Rectal smooth muscle tissue (tissue), 1 donor: ENCODE measurements at regions not wholly inside any gene's neighbourhood (a gene's known extent, or its start where the extent isn't known, plus 50 kb on each side); places are given as distances from the start of the nearest gene placed in this dataset.
"Not testable (repeated sequence)": the region's sequence is repeated elsewhere in the genome, so short reads cannot be mapped to it uniquely, and the experiment has no call there.

Experiments
- H3K27ac ChIP-seq: one replicate; pipeline ENCODE4 v1.7.0; 2013; ENCODE audit warnings: low read depth, low read length, inconsistent platforms
- H3K27me3 ChIP-seq: one replicate; pipeline ENCODE4 v1.7.0; 2013; ENCODE audit warnings: low read length; ENCODE audit not compliant: control insufficient read depth, insufficient read depth
- H3K36me3 ChIP-seq: one replicate; pipeline ENCODE4 v1.7.0; 2013; ENCODE audit warnings: low read length; ENCODE audit not compliant: control insufficient read depth, insufficient read depth
- H3K4me1 ChIP-seq: one replicate; pipeline ENCODE4 v1.7.0; 2013; ENCODE audit warnings: low read length; ENCODE audit not compliant: control insufficient read depth, insufficient read depth
- H3K4me3 ChIP-seq: one replicate; pipeline ENCODE4 v1.7.0; 2013; ENCODE audit warnings: low read length
- H3K9ac ChIP-seq: one replicate; pipeline ENCODE4 v1.7.0; 2013; ENCODE audit warnings: low read length

DNA sequence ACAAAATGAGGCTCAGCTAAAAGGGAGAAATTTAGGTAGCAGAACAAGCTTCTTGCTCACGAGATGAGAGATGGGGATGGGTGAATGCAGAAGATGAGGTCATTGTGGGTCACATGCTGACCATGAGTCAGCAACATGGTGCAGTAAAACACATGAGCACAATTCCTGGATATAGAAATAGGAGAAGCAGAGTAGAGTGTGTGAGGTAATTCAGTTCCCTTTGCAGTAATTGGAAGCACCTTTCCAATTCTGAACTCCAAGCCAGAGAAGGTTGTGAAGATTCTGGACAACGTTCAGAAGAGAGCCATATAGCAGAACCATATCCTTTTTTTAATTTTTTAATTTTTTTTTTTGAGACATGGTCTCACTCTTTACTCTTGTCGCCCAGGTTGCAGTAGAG is 62.0 kb upstream of the LMNTD1 start:
- H3K27ac ChIP-seq: no peak overlapping the region

DNA sequence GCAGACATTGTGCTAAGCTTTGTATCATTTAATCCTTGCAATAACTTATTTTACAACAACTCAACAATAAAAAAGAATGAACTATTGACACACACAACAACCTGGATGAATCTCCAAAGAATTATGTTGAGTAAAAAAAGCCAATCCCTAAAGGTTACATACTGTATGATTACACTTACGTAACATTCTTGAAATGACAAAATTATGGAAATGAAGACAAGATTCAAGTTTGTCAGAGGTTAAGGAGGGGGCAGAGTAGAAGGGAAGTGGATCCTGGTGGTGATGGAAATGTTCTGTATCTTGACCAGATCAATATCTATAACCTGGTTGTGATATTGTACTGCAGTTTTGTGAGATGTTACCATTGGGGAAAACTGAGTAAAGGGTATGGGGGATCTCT is 63.2 kb upstream of the LMNTD1 start:
- H3K36me3 ChIP-seq: no peaks in the 10 kb centered on the region
- H3K27me3 ChIP-seq: no peaks in the 10 kb centered on the region
- H3K4me1 ChIP-seq: no peaks in the 10 kb centered on the region
- H3K9ac ChIP-seq: no peak overlapping the region
- H3K4me3 ChIP-seq: no peak overlapping the region
- H3K27ac ChIP-seq: no peak overlapping the region

More for the DNA sequence above, 62.0 kb upstream of the LMNTD1 start:
- H3K4me3 ChIP-seq: no peak overlapping the region
- H3K36me3 ChIP-seq: no peaks in the 10 kb centered on the region
- no peak overlapping the region for H3K9ac ChIP-seq
- H3K4me1 ChIP-seq: no peaks in the 10 kb centered on the region
- H3K27me3 ChIP-seq: no peaks in the 10 kb centered on the region

DNA sequence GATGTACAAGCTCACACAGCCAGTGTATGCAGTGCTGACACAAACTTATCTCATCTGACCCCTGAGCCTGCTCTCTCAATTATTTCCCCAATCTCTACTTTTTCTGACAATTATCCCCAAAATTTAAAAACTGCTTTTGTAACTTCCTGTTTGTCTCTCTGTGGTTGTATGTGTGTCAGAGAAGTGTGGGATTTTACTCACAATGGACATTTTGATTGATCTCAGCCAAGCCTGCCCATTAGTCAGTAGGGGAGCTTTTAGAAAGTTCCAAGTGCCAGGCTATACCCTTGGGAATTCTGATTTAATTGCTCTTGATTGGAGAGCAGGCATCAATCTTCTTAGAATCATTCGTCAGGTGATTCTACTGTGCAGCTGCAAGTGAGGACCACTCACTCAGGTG is 64.9 kb upstream of the LMNTD1 start:
- Histone ChIP-seq H3K4me1 (no peaks in the 10 kb centered on the region), H3K36me3 (no peaks in the 10 kb centered on the region), H3K27me3 (no peaks in the 10 kb centered on the region), H3K9ac (no peak overlapping the region), H3K4me3 (no peak overlapping the region), H3K27ac (no peak overlapping the region)

DNA sequence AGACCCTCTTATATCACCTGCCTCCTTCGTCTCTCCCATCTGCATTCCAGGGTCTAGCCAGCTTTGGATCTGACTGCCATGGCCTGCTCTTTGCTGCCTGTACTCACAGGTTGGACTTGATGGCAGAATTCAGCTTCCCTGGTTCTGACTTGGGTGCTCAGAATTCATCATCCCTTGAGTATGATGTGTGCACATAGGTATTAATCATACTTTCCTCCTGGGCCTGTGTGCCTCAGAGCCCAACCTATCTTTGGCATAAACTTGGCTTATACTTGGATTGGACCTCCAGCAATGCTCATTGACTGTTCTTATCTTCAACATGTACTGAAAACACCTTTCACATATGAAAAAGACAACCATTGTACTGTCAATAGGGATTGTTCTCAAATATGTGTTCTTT is 70.7 kb upstream of the LMNTD1 start:
- H3K36me3 ChIP-seq: no peaks in the 10 kb centered on the region
- no peak overlapping the region for H3K27ac ChIP-seq
- H3K4me3 ChIP-seq: no peak overlapping the region
- H3K4me1 ChIP-seq: no peaks in the 10 kb centered on the region
- no peak overlapping the region for H3K9ac ChIP-seq
- no peaks in the 10 kb centered on the region for H3K27me3 ChIP-seq

DNA sequence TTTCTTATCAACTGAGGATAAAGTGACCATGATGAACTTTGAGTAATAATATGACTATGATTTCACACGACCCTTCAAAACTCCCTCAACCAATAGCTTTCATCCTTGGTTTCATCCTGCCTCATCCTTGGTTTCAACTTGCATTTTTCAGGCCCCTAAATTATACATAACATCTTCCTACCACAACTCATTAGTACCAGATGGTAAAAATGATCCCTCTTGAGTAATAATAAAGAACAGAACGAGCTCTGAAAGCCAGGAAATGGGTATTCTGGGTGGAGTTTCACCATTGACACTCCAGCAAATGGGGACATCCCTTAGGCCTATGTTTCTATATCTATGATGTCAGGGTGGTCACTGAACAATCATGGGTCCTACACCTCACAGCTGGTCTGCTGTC is 72.1 kb upstream of the LMNTD1 start:
- no peak overlapping the region for H3K27ac ChIP-seq
- H3K9ac ChIP-seq: no peak overlapping the region
- no peaks in the 10 kb centered on the region for H3K4me1 ChIP-seq
- no peaks in the 10 kb centered on the region for H3K36me3 ChIP-seq
- no peak overlapping the region for H3K4me3 ChIP-seq
- no peaks in the 10 kb centered on the region for H3K27me3 ChIP-seq

DNA sequence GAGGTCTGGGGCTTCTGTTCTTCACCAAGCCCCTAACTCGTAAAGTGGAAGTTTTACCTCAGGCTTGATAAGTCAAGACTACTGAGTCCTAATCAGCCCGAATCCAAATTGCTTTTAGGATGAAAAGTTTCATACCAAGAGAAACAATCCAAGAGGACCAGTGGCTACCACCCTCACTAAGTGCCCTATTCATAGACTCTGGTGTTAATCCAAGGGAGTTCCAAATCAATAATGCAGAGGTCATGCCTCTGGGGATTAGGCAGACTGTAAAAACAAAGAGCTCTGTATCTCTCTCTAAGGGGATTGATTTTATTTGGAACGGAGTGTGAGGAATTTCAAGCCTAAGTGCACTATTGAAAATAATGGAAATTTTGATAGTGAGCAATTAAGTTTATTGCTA is 76.3 kb upstream of the LMNTD1 start:
- no peak overlapping the region for H3K9ac ChIP-seq
- no peaks in the 10 kb centered on the region for H3K27me3 ChIP-seq
- no peaks in the 10 kb centered on the region for H3K36me3 ChIP-seq
- no peak overlapping the region for H3K27ac ChIP-seq
- H3K4me1 ChIP-seq: no peaks in the 10 kb centered on the region
- no peak overlapping the region for H3K4me3 ChIP-seq

DNA sequence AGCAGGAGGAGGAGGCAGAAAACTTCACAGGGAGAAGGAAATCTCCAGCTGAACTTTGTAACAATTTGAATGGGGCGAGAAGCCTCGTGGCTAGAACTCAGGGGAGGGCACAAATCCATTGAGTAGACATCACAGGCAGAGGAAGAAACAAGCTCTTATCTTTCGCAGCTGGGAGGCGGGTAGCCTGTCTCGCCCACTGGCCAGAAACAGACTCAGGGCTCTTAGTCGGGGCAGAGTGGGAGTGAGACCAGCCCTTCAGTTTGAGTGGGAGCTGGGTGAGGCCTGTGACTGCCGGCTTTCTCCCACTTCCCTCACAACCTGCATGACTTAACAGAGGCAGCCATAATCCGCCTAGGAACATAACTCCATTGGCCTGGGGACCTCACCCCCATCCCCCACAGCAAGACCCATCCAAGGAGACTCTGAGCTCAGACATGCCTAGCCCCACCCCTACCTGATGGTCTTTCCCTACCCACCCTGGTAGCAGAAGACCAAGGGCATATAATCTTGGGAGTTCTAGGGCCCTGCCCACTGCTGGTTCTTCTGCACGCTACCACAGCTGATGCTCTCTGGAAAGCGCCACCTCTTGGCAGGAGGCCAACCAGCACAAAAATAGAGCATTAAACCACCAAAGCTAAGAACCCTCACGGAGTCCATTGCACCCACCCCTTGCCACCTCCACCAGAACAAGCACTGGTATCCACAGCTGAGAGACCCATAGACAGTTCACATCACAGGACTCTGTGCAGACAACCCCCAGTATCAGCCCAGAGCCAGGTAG is 77.8 kb upstream of the LMNTD1 start:
- not testable (repeated sequence) for H3K4me1 ChIP-seq, H3K4me3 ChIP-seq, H3K9ac ChIP-seq, H3K27me3 ChIP-seq, H3K27ac ChIP-seq, H3K36me3 ChIP-seq

DNA sequence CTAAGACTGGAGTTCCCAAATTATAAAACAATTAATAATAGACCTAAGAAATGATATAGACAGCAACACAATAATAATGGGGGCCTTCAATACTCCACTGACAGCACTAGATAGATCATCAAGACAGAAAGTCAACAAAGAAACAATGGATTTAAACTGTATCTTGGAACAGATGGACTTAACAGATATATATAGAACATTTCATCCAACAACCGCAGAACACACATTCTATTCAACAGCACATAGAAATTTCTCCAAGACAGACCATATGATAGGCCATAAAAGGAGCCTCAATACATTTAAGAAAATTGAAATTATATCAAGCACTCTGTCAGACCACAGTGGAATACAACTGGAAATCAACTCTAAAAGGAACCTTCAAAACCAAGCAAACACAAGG is 80.1 kb upstream of the LMNTD1 start:
- not testable (repeated sequence) for H3K4me1 ChIP-seq, H3K4me3 ChIP-seq, H3K27me3 ChIP-seq, H3K27ac ChIP-seq, H3K9ac ChIP-seq, H3K36me3 ChIP-seq

DNA sequence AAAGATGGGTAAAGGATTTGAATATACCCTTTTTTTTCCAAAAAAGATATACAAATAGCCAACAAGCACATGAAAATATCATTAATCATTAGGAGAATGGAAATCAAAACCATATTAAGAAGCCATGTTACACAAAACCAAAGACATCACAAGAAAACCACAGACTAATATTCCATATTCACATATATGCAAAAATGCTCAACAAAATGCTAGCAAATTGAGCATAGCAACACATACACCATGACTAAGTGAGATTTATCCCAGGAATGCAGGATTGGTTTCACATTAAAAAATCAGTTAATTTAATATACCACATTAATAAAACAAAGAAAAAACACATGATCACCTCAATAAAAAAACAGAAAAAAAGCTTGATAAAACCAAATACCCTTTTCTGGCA is 84.7 kb upstream of the LMNTD1 start:
- Histone ChIP-seq H3K4me3 (no peak overlapping the region), H3K36me3 (no peaks in the 10 kb centered on the region), H3K27ac (no peak overlapping the region), H3K9ac (no peak overlapping the region), H3K27me3 (no peaks in the 10 kb centered on the region), H3K4me1 (no peaks in the 10 kb centered on the region)

DNA sequence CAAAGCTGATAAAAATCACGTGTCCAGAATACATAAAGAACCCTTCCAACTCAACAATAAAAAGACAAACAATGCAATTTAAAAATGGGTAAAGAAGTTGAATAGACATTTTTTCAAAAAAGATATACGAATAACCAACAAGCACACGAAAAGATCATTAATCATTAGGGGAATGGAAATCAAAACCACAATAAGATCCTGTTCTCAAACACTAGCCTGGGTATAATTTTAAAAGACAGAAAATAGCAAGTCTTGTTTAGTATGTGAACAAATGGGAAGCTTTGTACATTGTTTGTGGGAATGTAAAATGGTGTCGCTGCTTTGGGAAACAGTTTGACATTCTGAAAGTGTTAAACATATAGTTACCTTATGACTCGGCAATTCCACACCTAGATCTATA is 86.3 kb upstream of the LMNTD1 start:
- Histone ChIP-seq H3K4me1 (no peaks in the 10 kb centered on the region), H3K27me3 (no peaks in the 10 kb centered on the region), H3K4me3 (no peak overlapping the region), H3K27ac (no peak overlapping the region), H3K36me3 (no peaks in the 10 kb centered on the region), H3K9ac (no peak overlapping the region)

DNA sequence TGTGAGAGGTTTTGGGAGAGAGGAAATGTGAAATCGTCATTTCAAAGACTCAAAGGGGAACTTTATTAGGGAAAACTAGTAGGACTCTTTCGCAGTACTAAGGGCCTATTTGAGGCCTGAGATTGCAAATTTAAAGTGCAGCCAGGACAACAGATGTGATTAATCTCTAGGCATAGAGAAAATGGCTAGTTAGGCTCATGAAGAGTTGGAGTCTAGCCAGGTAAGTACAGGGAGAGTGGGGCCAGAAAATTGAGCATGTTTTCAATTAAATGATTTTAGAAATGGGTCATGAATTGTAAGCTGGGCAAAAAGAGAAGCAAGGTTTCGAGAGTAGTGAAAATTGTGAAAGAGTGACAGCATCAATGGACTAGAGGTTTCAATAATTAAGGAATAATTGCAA is 91.9 kb upstream of the LMNTD1 start:
- H3K4me1 ChIP-seq: peaks cover 3% of the 10 kb centered on the region
- no peak overlapping the region for H3K4me3 ChIP-seq
- no peaks in the 10 kb centered on the region for H3K36me3 ChIP-seq
- no peak overlapping the region for H3K27ac ChIP-seq
- no peaks in the 10 kb centered on the region for H3K27me3 ChIP-seq
- no peak overlapping the region for H3K9ac ChIP-seq

DNA sequence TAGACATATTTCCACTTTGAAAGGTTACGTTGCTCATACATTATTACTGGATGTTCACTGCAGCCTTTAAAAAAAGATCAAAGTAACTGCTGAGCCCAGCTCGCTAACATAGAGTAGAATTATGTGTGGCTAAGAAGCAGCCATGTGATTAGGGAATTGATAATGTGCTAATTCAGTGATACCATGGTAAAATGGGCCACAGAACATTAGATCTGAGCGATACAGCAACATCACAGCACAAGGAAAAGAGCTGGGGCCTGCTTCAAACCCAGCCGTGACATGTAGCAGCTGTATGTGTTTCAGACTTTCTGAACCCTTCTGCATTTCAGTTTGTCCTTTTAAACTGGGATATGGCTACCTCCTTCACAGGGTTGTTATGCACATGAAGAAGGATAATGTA is 92.3 kb upstream of the LMNTD1 start:
- Histone ChIP-seq H3K4me1 (peaks cover 3% of the 10 kb centered on the region), H3K9ac (no peak overlapping the region)

DNA sequence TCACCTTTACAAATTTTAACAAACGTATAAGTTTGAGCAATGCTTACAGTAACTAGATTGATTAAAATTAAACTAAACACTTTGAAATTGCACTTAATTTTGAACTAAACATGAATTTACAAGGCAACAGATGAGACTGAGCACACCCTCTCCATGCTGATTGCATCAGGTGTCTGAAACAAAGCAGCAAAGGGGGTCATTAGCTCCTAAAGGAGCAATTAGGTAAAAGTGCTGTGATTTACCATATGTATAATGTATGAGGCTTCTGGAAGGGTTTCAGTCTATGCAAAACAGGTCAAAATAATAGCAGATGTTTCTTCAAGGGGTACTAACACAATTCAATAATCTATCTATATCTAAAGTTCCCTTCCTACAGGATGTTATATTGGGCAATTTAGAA is 98.8 kb upstream of the LMNTD1 start:
- Histone ChIP-seq H3K9ac (no peak overlapping the region), H3K4me1 (peaks cover 3% of the 10 kb centered on the region), H3K27ac (no peak overlapping the region), H3K4me3 (no peak overlapping the region), H3K27me3 (no peaks in the 10 kb centered on the region), H3K36me3 (no peaks in the 10 kb centered on the region)

More for the DNA sequence above, 92.3 kb upstream of the LMNTD1 start:
- Histone ChIP-seq H3K27ac (no peak overlapping the region), H3K27me3 (no peaks in the 10 kb centered on the region), H3K4me3 (no peak overlapping the region), H3K36me3 (no peaks in the 10 kb centered on the region)
